ENCODE measurements at regions not wholly inside any gene's neighbourhood (a gene's known extent, or its start where the extent isn't known, plus 50 kb on each side); places are given as distances from the start of the nearest gene placed in this dataset.

- Mint-ChIP-seq H3K9me3 (no peaks in the 10 kb centered on the region), H3K27ac (no peak overlapping the region), H3K4me1 (peaks cover under 1% of the 10 kb centered on the region), H3K4me3 (no peak overlapping the region), H3K27me3 (peaks cover 2% of the 10 kb centered on the region), H3K36me3 (ENCODE audit: low read depth) (no peaks in the 10 kb centered on the region)
- CTCF ChIA-PET: no interaction called here
- POLR2A ChIA-PET: no interaction called here
- intact Hi-C loops (cut with micrococcal nuclease): no loop called here
- TF ChIP-seq, protein P1, sequence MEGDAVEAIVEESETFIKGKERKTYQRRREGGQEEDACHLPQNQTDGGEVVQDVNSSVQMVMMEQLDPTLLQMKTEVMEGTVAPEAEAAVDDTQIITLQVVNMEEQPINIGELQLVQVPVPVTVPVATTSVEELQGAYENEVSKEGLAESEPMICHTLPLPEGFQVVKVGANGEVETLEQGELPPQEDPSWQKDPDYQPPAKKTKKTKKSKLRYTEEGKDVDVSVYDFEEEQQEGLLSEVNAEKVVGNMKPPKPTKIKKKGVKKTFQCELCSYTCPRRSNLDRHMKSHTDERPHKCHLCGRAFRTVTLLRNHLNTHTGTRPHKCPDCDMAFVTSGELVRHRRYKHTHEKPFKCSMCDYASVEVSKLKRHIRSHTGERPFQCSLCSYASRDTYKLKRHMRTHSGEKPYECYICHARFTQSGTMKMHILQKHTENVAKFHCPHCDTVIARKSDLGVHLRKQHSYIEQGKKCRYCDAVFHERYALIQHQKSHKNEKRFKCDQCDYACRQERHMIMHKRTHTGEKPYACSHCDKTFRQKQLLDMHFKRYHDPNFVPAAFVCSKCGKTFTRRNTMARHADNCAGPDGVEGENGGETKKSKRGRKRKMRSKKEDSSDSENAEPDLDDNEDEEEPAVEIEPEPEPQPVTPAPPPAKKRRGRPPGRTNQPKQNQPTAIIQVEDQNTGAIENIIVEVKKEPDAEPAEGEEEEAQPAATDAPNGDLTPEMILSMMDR (IDR thresholded peaks at IDR 0.05): no peak
- DNase-seq: no peak
- no peak for ATAC-seq (ENCODE audit: low read depth)
These were observed 134.1 kb downstream of the RHOU start for GRCh38 chr1:228869312-228869824.

DNA sequence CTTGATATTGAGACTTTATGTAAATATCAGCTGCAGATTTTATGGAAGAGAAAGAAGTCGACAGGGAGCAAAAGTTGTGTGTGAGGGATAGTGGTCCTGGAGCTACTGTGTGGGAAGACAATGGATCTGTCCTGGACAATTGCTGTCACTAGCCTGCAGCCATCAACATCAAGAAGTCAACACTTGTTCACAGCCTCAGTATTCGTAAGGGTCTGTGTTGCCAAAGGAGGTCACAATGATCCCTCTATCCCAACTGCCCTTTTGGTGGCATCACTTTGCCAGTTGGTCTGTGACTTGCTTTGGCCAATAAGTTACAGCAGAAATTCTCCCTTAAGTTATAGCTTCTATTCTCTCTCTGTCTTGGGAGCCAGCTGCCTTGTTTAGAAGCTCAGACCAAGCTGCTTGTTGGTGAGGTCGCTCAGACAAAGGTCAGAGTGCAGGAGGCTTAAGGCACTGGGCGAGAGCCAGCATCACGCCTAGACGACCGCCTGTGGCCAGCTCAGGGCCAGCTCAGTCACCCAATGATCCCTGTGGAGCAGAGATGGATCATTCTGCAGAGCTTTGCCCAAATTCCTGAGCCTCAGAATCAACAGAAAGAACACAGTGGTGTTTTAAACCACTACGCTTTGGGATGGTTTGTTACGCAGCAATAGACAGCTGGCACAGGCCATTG is 134.9 kb downstream of the RHOU start:
- H3K4me3 Mint-ChIP-seq: no peak overlapping the region
- ATAC-seq (ENCODE audit: low read depth): no peak
- CTCF ChIA-PET: no interaction called here

DNA sequence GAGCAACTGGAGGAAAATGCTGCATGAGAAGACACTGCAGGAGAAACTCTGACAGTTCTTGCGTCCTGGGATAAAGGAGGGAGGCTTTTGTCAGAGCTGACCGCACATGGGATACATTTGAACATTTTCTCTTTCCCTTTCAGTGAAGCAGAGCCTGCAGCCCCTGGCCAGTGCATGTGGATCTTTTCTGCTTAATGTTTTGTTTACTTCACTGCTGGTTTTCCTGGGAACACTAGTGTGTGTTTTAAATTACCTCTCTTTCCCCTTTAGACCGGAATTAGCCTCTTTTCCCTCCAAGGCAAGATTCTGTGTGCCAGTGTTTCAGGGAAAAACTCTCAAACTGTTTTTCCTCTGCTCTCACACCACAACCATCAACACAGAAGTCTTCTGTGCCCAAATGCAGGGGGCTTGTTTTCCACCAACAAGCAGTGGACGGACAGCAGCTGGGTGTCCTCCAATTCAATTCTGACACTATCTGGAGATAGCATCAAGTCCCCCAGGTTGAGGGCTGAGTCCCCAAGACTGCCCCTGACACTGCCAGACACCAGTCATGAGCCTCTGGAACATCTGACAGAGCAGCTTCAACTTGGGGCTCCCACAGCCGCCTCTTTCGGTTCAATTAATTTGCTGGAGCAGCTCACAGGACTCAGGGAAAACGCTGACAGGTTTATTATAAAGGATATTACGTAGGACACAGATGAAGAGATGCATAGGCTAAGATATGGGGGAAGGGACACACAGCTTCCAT is 136.2 kb downstream of the RHOU start:
- Mint-ChIP-seq H3K4me1 (no peaks in the 10 kb centered on the region), H3K36me3 (ENCODE audit: low read depth) (no peaks in the 10 kb centered on the region), H3K4me3 (no peak overlapping the region), H3K9me3 (no peaks in the 10 kb centered on the region), H3K27ac (no peak overlapping the region), H3K27me3 (no peaks in the 10 kb centered on the region)
- POLR2A ChIA-PET: interaction anchor here (0.6 kb wide), 1 partner anchor 64 kb away, joined by 4 read pairs; no protein-coding TSS in a partner anchor
- TF ChIP-seq, protein P1 (IDR thresholded peaks at IDR 0.05): no peak
- CTCF ChIA-PET: no interaction called here
- DNase-seq (no peak), ATAC-seq (ENCODE audit: low read depth) (no peak)
- intact Hi-C loops (cut with micrococcal nuclease): no loop called here

More for the DNA sequence above, 134.9 kb downstream of the RHOU start:
- Mint-ChIP-seq H3K27me3 (peaks cover 2% of the 10 kb centered on the region), H3K27ac (no peak overlapping the region), H3K9me3 (no peaks in the 10 kb centered on the region), H3K36me3 (ENCODE audit: low read depth) (no peaks in the 10 kb centered on the region), H3K4me1 (no peaks in the 10 kb centered on the region)
- POLR2A ChIA-PET: no interaction called here
- DNase-seq: no peak
- intact Hi-C loops (cut with micrococcal nuclease): no loop called here
- TF ChIP-seq, protein P1 (IDR thresholded peaks at IDR 0.05): no peak

DNA sequence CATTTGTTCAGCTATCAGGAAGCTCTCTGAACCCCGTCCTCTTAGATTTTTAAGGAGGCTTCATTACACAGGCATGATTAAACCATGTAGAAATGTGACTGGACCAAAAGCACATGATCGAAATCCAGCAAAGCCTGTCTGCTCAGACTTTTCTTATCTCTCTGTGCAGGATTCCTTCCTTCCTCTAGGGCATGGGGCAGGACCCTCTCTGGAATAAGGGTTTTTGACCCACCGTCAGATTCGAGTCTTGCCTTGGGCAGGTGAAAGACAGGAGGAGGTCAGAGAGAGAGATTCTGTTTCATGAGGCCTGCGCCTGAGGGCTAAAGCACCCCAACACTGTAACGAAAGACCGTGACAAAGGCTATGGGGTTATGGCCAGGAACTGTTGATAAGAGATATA is 136.8 kb downstream of the RHOU start:
- no peaks in the 10 kb centered on the region for H3K36me3 Mint-ChIP-seq (ENCODE audit: low read depth)
- CTCF ChIA-PET: no interaction called here
- intact Hi-C loops (cut with micrococcal nuclease): no loop called here

DNA sequence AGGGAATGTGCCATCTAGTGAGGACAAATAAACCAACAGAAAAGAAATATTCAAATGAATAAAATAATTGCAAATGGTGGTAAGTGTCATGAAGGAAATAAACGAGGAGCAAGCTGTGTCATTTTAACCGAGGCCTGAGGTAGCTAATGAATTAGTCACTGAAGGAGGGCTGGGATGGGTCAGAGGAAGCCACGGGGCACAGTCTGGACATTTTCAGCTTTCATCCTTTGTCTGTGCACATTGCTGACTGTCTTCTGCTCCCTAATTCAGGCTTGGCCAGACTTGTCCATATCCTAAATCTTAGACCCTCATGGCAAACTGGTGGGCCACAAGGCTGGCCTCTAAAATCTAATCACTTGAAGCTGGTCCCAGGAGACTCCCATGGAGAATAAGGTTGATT is 138.4 kb downstream of the RHOU start:
- Mint-ChIP-seq H3K9me3 (no peaks in the 10 kb centered on the region), H3K36me3 (ENCODE audit: low read depth) (no peaks in the 10 kb centered on the region), H3K4me3 (no peak overlapping the region), H3K27me3 (no peaks in the 10 kb centered on the region), H3K27ac (no peak overlapping the region), H3K4me1 (no peaks in the 10 kb centered on the region)
- ATAC-seq (ENCODE audit: low read depth): no peak
- POLR2A ChIA-PET: no interaction called here
- DNase-seq: no peak
- intact Hi-C loops (cut with micrococcal nuclease): no loop called here
- CTCF ChIA-PET: no interaction called here
- TF ChIP-seq, protein P1 (IDR thresholded peaks at IDR 0.05): no peak

More for the DNA sequence above, 136.8 kb downstream of the RHOU start:
- Mint-ChIP-seq H3K27ac (no peak overlapping the region), H3K4me3 (no peak overlapping the region), H3K9me3 (no peaks in the 10 kb centered on the region), H3K27me3 (no peaks in the 10 kb centered on the region), H3K4me1 (no peaks in the 10 kb centered on the region)
- DNase-seq: no peak
- POLR2A ChIA-PET: interaction anchor here (0.6 kb wide), 1 partner anchor 64 kb away, joined by 4 read pairs; no protein-coding TSS in a partner anchor
- ATAC-seq (ENCODE audit: low read depth): no peak
- TF ChIP-seq, protein P1 (IDR thresholded peaks at IDR 0.05): no peak

All from activated B cell treated with CpG ODN at 0.5 μM for 24 hours (primary cell).